Gastrocnemius medialis (tissue), 4 donors: ENCODE measurements at regions not wholly inside any gene's neighbourhood (a gene's known extent, or its start where the extent isn't known, plus 50 kb on each side); places are given as distances from the start of the nearest gene placed in this dataset.
A peak's percentile ranks its signal among the peaks of the same experiment; 100 is the strongest.

ENCODE experiments used
- ATAC-seq, 2 donors: fragments of 150-250 bp; one replicate each; pipeline ENCODE4 v1.9.1; 2016
- DNase-seq, 2 donors: peaks; one replicate each; pipeline ENCODE4 v3.0.0-alpha.2; 2019
- H3K27ac ChIP-seq, 4 donors: fragments of 200-600 bp; sonication (generic); 1 replicate in 1 of 4; 2 replicates in 3 of 4; pipeline ENCODE4 v1.5.1; 2016 to 2018; ENCODE audit warnings: mild to moderate bottlenecking in 2 of 4, moderate library complexity in 1 of 4
- H3K27me3 ChIP-seq, 3 donors: fragments of 200-600 bp; sonication (generic) in 2 of 3; 1 replicate in 1 of 3; 2 replicates in 2 of 3; pipeline versions ENCODE4 v1.5.1 to v1.6.0; 2016 to 2019; ENCODE audit warnings: mild to moderate bottlenecking in 1 of 3, moderate library complexity in 1 of 3
- H3K36me3 ChIP-seq, 2 donors: fragments of 200-600 bp; sonication (generic) in 1 of 2; one replicate each; pipeline ENCODE4 v1.5.1; 2017 to 2018
- H3K4me1 ChIP-seq, 2 donors: fragments of 200-600 bp; sonication (generic) in 1 of 2; one replicate each; pipeline ENCODE4 v1.5.1; 2016 to 2017; ENCODE audit warnings: mild to moderate bottlenecking in 2 of 2
- H3K4me3 ChIP-seq, 4 donors: fragments of 200-600 bp; sonication (generic) in 3 of 4; 1 replicate in 1 of 4; 2 replicates in 3 of 4; pipeline ENCODE4 v1.5.1; 2016 to 2019; ENCODE audit warnings: mild to moderate bottlenecking in 2 of 4
- H3K9me3 ChIP-seq, 3 donors: fragments of 200-600 bp; sonication (generic) in 2 of 3; 1 replicate in 1 of 3; 2 replicates in 2 of 3; pipeline ENCODE4 v1.5.1; 2016 to 2019
- CTCF ChIP-seq, 5 experiments: fragments of 450-650 bp in 3 of 5; fragments of 200-600 bp in 2 of 5; sonication (generic) in 2 of 5; IDR thresholded peaks in 4 of 5; conservative IDR thresholded peaks in 1 of 5; 1 replicate in 4 of 5; 2 replicates in 1 of 5; pipeline ENCODE4 v1.5.1; 2016 to 2019; ENCODE audit warnings: antibody characterized with exemption in 5 of 5, mild to moderate bottlenecking in 3 of 5, moderate library complexity in 3 of 5
- POLR2A ChIP-seq, 2 donors: fragments of 450-650 bp; IDR thresholded peaks; one replicate each; pipeline ENCODE4 v1.6.1; 2017; ENCODE audit warnings: antibody characterized with exemption in 2 of 2, mild to moderate bottlenecking in 2 of 2, moderate library complexity in 2 of 2
- in situ Hi-C, 4 donors: fragments of 200-750 bp; cut with MboI; loops; one replicate each; pipeline versions ENCODE4 v1.15.0 to v1.8.0; 2017; ENCODE audit warnings: low sequenced_read_pairs in 4 of 4
- intact Hi-C: fragments of 100-400 bp; cut with DNase I; formaldehyde crosslinking; loops from one replicate; pipeline ENCODE4 v1.15.1; 2023; ENCODE audit warnings: low total_unique reads

DNA sequence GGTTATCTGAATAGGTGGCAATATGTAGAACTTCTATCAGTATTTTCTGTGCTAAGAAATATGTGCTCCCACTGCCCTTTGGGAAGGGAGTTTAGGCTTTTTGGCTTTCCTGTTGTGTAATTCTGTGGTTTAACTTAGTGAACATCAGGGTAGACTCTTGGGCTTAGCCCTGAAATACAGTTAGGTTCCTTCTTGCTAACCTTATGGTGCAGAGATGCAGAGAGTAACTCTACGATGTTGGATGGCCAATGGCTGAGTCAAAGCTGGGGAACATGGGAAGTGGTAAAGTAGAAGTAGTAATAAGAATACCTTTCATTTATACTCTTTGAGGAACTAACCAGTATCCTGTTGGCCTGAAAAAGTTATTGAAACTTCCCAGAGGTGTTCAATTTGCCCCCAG, 80.8 kb upstream of the IL12A start:
- TF ChIP-seq POLR2A (IDR thresholded peaks at IDR 0.05), result no peak
- TF ChIP-seq CTCF (IDR thresholded peaks at IDR 0.05 in 4 of 5, conservative IDR thresholded peaks at IDR 0.05 in 1 of 5), result no peak

GRCh38 chr3:159910991-159911663, 77.5 kb upstream of the IL12A start:
- TF ChIP-seq CTCF (IDR thresholded peaks at IDR 0.05 in 4 of 5, conservative IDR thresholded peaks at IDR 0.05 in 1 of 5), result no peak
- no peak for TF ChIP-seq POLR2A (IDR thresholded peaks at IDR 0.05)
- in situ Hi-C loops, result no loop called here

More for the DNA sequence above, 80.8 kb upstream of the IL12A start:
- ATAC-seq, result no peak
- H3K27ac ChIP-seq, result no peak overlapping the region
- no peaks in the 10 kb centered on the region for H3K36me3 ChIP-seq
- no peaks in the 10 kb centered on the region for H3K9me3 ChIP-seq
- DNase-seq, result no peak
- no peaks in the 10 kb centered on the region for H3K27me3 ChIP-seq
- intact Hi-C loops (no loop called here), in situ Hi-C loops (no loop called here)
- peaks cover 3 to 4% of the 10 kb centered on the region in 2 donors for H3K4me1 ChIP-seq
- H3K4me3 ChIP-seq, result no peak overlapping the region

DNA sequence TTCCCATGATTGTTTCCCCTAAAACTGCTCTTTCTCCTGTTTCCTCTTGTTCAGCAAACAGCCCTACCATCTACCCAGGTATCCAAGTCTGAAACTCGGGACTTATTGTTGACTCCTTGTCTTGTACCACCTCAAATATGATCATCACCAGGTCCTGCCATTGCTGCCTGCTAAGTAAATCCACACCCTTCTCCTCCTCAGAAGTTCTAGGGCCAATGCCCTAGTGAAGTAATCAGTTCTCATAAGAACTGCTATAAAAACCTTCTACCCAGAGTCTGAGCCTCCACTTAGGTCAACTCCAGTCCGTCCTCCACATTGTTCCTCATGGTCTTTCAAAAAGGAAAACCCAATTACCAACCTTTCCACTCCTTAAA, 77.0 kb upstream of the IL12A start:
- TF ChIP-seq CTCF (IDR thresholded peaks at IDR 0.05 in 4 of 5, conservative IDR thresholded peaks at IDR 0.05 in 1 of 5), result no peak
- no peak for TF ChIP-seq POLR2A (IDR thresholded peaks at IDR 0.05)
- peak overlapping the region in 3 of 4 donors; percentile 0 to 48 (median 45) for H3K4me3 ChIP-seq
- peaks cover 3 to 4% of the 10 kb centered on the region in 2 donors for H3K4me1 ChIP-seq
- DNase-seq (no peak), ATAC-seq (peak in 1 of 2 donors; percentile 37)
- intact Hi-C loops (no loop called here), in situ Hi-C loops (no loop called here)
- no peaks in the 10 kb centered on the region for H3K36me3 ChIP-seq
- peak overlapping the region; percentile 30 to 58 (median 48) for H3K27ac ChIP-seq
- H3K27me3 ChIP-seq, result no peaks in the 10 kb centered on the region
- H3K9me3 ChIP-seq, result no peaks in the 10 kb centered on the region

More at GRCh38 chr3:159910991-159911663, 77.5 kb upstream of the IL12A start:
- H3K27ac ChIP-seq, result peak overlapping the region; percentile 30 to 58 (median 48)
- peak in 1 of 2 donors; percentile 72 for ATAC-seq
- H3K4me1 ChIP-seq, result peaks cover 3 to 4% of the 10 kb centered on the region in 2 donors
- H3K4me3 ChIP-seq, result peak overlapping the region; percentile 0 to 48 (median 45)
- no peaks in the 10 kb centered on the region for H3K36me3 ChIP-seq
- intact Hi-C loops, result no loop called here
- H3K27me3 ChIP-seq, result no peaks in the 10 kb centered on the region
- no peak for DNase-seq
- no peaks in the 10 kb centered on the region for H3K9me3 ChIP-seq

GRCh38 chr3:159913712-159914414, 74.8 kb upstream of the IL12A start:
- no peaks in the 10 kb centered on the region for H3K27me3 ChIP-seq
- in situ Hi-C loops, result no loop called here
- no peaks in the 10 kb centered on the region for H3K36me3 ChIP-seq
- intact Hi-C loops, result no loop called here
- no peaks in the 10 kb centered on the region for H3K9me3 ChIP-seq
- DNase-seq (no peak), ATAC-seq (no peak)
- H3K4me1 ChIP-seq, result peaks cover 3 to 4% of the 10 kb centered on the region in 2 donors
- no peak overlapping the region for H3K4me3 ChIP-seq
- TF ChIP-seq CTCF (IDR thresholded peaks at IDR 0.05 in 4 of 5, conservative IDR thresholded peaks at IDR 0.05 in 1 of 5) (no peak), POLR2A (IDR thresholded peaks at IDR 0.05) (no peak)
- H3K27ac ChIP-seq, result no peak overlapping the region
